HEK293T (cell line): ENCODE measurements at regions not wholly inside any gene's neighbourhood (a gene's known extent, or its start where the extent isn't known, plus 50 kb on each side); places are given as distances from the start of the nearest gene placed in this dataset.

Experiments
- CTCF ChIA-PET: fragments of 350-600 bp; formaldehyde crosslinking; extraction: SDS; loops from one replicate; lab custom pipeline; 2021; ENCODE audit warnings: antibody characterized with exemption, inconsistent platforms; lab: Yijun Ruan, JAX
- POLR2A ChIA-PET: fragments of 350-600 bp; formaldehyde crosslinking; extraction: SDS; loops from one replicate; lab custom pipeline; 2020; ENCODE audit warnings: antibody characterized with exemption, inconsistent platforms; lab: Yijun Ruan, JAX
- DNase-seq: peaks from one replicate; pipeline ENCODE4 v3.0.0; 2012; ENCODE audit warnings: mixed read lengths; ENCODE audit errors: extremely low spot score
- ARNT ChIP-seq: fragments of 450-650 bp; IDR thresholded peaks from 2 replicates; pipeline ENCODE4 v1.6.1; 2017; ENCODE audit warnings: mild to moderate bottlenecking
- BHLHE40 ChIP-seq: fragments of 450-650 bp; IDR thresholded peaks from 2 replicates; pipeline ENCODE4 v1.6.1; 2016; ENCODE audit warnings: mild to moderate bottlenecking, moderate library complexity, borderline replicate concordance
- CTBP1 ChIP-seq: fragments of 450-650 bp; IDR thresholded peaks from 2 replicates; pipeline ENCODE4 v1.6.1; 2016; ENCODE audit warnings: borderline replicate concordance
- ELF4 ChIP-seq: fragments of 450-650 bp; IDR thresholded peaks from 2 replicates; pipeline ENCODE4 v1.6.1; 2017; ENCODE audit warnings: antibody characterized with exemption
- FOXA1 ChIP-seq: fragments of 450-650 bp; IDR thresholded peaks from 2 replicates; pipeline ENCODE4 v1.6.1; 2016; ENCODE audit warnings: mild to moderate bottlenecking
- FOXK2 ChIP-seq: fragments of 450-650 bp; IDR thresholded peaks from 2 replicates; pipeline ENCODE4 v1.6.1; 2016; ENCODE audit warnings: mild to moderate bottlenecking
- FOXM1 ChIP-seq: fragments of 450-650 bp; IDR thresholded peaks from 2 replicates; pipeline ENCODE4 v1.6.1; 2017; ENCODE audit warnings: mild to moderate bottlenecking, borderline replicate concordance
- HDGF ChIP-seq: fragments of 450-650 bp; IDR thresholded peaks from 2 replicates; pipeline ENCODE4 v1.6.1; 2017; ENCODE audit warnings: antibody characterized with exemption, borderline replicate concordance
- L3MBTL2 ChIP-seq: fragments of 450-650 bp; conservative IDR thresholded peaks from 2 replicates; pipeline ENCODE4 v1.6.1; 2016; ENCODE audit warnings: mild to moderate bottlenecking
- LEF1 ChIP-seq: fragments of 450-650 bp; IDR thresholded peaks from 2 replicates; pipeline ENCODE4 v1.6.1; 2017; ENCODE audit warnings: mild to moderate bottlenecking, borderline replicate concordance
- NFRKB ChIP-seq: fragments of 450-650 bp; IDR thresholded peaks from 2 replicates; pipeline ENCODE4 v1.6.1; 2016; ENCODE audit warnings: mild to moderate bottlenecking, moderate library complexity
- SP1 ChIP-seq: fragments of 450-650 bp; IDR thresholded peaks from 2 replicates; pipeline ENCODE4 v1.6.1; 2017
- SUZ12 ChIP-seq: fragments of 450-650 bp; IDR thresholded peaks from 2 replicates; pipeline ENCODE4 v1.6.1; 2016; ENCODE audit warnings: mild to moderate bottlenecking
- TARDBP ChIP-seq: fragments of 450-650 bp; IDR thresholded peaks from 2 replicates; pipeline ENCODE4 v1.6.1; 2016
- ZNF384 ChIP-seq: fragments of 450-650 bp; IDR thresholded peaks from 2 replicates; pipeline ENCODE4 v1.6.1; 2016
- TF ChIP-seq, protein P1 (sequence below): fragments of 450-650 bp; IDR thresholded peaks from 2 replicates; pipeline ENCODE4 v1.6.1; 2016

DNA sequence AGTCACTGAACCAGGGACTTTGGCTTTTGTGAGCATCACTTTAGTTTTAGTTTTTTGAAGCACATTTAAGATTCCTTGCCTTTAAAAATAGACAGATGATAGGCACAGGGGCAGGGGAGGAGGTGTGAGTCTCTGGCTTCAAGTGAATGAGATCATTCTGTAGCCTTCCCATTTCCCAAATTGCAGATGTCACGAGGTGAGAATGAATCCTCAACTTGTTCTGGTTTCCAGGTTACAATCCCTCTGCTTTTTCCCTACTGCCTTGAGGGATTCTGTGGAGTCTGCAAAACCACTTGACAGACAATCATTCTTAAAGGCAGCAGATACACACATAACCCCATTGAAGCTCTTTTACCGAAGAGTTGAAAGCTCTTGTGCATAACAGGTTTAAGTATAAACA lies 332.4 kb downstream of the DMAC1 start:
- TF ChIP-seq, protein P1, sequence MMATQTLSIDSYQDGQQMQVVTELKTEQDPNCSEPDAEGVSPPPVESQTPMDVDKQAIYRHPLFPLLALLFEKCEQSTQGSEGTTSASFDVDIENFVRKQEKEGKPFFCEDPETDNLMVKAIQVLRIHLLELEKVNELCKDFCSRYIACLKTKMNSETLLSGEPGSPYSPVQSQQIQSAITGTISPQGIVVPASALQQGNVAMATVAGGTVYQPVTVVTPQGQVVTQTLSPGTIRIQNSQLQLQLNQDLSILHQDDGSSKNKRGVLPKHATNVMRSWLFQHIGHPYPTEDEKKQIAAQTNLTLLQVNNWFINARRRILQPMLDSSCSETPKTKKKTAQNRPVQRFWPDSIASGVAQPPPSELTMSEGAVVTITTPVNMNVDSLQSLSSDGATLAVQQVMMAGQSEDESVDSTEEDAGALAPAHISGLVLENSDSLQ = no peak
- TF ChIP-seq LEF1 (no peak), FOXK2 (no peak), TARDBP (no peak), SP1 (no peak), FOXA1 (no peak), ELF4 (no peak), NFRKB (no peak), CTBP1 (no peak), FOXM1 (no peak), ARNT (no peak), ZNF384 (no peak), L3MBTL2 (no peak), SUZ12 (no peak)
- CTCF ChIA-PET = no interaction called here
- no peak for DNase-seq
- POLR2A ChIA-PET = no interaction called here

DNA sequence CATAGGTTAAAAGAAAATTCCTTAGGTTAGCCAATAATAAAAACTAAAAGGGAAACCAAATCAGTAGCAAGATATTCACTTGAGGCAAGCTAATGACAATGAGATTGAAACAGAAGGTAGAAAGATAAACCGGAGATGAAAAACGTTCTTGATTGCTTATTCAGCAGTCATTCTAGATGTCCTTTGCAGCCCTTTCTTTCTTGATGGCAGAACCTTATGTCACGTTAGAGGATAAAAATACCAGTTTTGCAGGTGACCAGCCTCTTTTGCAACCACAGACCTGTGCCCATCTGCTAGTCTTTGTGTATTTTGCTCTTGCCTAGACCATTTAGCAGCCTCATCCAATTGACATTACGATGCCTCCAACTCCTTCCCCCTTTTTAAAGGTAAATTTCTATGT lies 337.8 kb downstream of the DMAC1 start:
- no peak for TF ChIP-seq ELF4
- TF ChIP-seq CTBP1 = no peak
- TF ChIP-seq LEF1 = no peak
- no peak for TF ChIP-seq FOXK2
- TF ChIP-seq NFRKB = no peak
- TF ChIP-seq ZNF384 = no peak
- TF ChIP-seq, protein P1 = no peak
- no peak for TF ChIP-seq TARDBP
- no peak for TF ChIP-seq SUZ12
- TF ChIP-seq FOXM1 = no peak
- TF ChIP-seq FOXA1 = no peak
- TF ChIP-seq SP1 = no peak
- TF ChIP-seq L3MBTL2 = no peak
- no peak for TF ChIP-seq HDGF
- TF ChIP-seq ARNT = no peak
- no peak for TF ChIP-seq BHLHE40
- DNase-seq = no peak
- CTCF ChIA-PET = no interaction called here
- POLR2A ChIA-PET = no interaction called here

DNA sequence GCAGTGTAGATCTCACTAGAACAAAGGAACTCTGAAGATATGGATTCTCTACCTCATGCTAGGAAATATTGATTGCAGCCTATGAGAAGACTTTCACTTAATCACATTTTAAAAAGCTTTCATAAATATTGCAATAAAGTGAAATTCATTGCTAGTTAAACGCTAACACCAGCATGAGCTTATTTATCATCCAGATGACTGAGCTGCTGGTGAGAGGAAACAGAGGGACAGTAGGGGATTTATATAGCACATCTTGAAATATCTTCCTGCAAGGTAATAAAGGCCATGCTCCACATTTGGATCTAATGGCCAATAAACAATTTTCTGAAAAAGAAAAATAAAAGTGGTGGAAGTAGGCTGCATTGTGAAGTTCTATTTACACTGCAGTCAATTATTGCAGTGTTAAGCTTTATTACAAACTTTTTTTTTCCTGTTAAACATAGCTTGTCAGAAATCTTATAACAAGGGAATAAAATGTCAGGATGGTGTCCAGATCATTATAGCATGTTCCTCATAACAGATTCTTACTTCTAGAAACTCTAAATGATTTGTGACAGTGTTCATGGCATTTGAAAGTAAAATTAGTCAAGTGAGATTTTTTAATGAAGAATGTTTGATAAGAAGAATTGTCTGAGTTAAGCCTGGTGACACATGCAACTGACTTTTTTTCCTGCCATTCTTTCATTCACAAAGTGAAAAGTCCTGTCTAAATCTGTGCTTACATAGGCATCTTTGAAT lies 342.6 kb downstream of the DMAC1 start:
- ChIA-PET CTCF (no interaction called here), POLR2A (no interaction called here)
- no peak for TF ChIP-seq HDGF
- DNase-seq = no peak

DNA sequence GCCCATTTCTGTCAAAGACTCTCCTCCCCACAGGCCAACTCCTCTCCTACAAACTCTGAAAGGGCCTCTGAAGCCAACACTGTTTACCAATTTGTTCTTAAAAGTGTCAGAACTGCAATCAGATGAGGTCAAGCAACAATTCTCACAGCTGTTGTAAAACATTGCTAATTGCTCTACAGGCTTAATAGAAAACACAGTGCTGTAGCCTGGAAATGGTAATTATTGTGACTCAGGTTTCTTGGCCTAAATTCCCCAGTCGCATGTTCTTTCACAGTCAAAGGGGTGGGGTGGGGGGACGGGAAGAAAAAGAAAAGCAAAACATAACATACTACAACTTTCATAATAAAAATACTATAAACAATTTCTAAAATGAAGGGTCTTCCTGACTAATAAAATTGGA lies 343.2 kb downstream of the DMAC1 start:
- ChIA-PET POLR2A (no interaction called here), CTCF (no interaction called here)
- no peak for DNase-seq
- TF ChIP-seq ZNF384 = no peak
- no peak for TF ChIP-seq SP1
- TF ChIP-seq NFRKB = no peak
- TF ChIP-seq FOXK2 = no peak
- no peak for TF ChIP-seq SUZ12
- TF ChIP-seq L3MBTL2 = no peak
- TF ChIP-seq, protein P1 = no peak
- no peak for TF ChIP-seq HDGF
- no peak for TF ChIP-seq BHLHE40
- no peak for TF ChIP-seq LEF1
- TF ChIP-seq ELF4 = no peak
- no peak for TF ChIP-seq FOXA1
- no peak for TF ChIP-seq FOXM1
- TF ChIP-seq ARNT = no peak
- TF ChIP-seq TARDBP = no peak
- TF ChIP-seq CTBP1 = no peak

DNA sequence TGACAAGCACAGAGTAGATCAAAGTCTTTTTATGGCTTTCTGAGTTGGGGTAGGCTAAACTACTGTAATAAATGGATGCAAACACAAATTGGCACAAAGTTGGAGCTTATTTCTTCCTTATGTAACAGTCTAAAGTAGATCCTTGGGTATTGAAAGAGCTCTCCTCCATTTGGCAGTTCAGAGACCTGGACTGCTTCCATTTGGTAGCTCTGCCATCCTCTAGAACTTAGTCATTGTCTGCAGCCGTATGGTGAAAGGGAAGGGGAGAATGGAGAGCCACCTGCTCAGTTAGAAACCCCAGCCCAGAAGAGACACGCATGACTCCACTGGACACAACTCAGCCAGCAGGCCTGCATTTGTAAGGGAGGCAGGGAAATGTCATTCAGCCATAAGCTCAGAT lies 345.0 kb downstream of the DMAC1 start:
- no peak for TF ChIP-seq BHLHE40
- TF ChIP-seq CTBP1 = no peak
- TF ChIP-seq LEF1 = no peak
- TF ChIP-seq HDGF = no peak
- TF ChIP-seq ARNT = no peak
- TF ChIP-seq, protein P1 = no peak
- TF ChIP-seq FOXK2 = no peak
- TF ChIP-seq SP1 = no peak
- no peak for TF ChIP-seq ZNF384
- TF ChIP-seq ELF4 = no peak
- TF ChIP-seq FOXA1 = no peak
- no peak for TF ChIP-seq TARDBP
- TF ChIP-seq L3MBTL2 = no peak
- TF ChIP-seq FOXM1 = no peak
- TF ChIP-seq NFRKB = no peak
- TF ChIP-seq SUZ12 = no peak
- no peak for DNase-seq
- ChIA-PET POLR2A (no interaction called here), CTCF (no interaction called here)

DNA sequence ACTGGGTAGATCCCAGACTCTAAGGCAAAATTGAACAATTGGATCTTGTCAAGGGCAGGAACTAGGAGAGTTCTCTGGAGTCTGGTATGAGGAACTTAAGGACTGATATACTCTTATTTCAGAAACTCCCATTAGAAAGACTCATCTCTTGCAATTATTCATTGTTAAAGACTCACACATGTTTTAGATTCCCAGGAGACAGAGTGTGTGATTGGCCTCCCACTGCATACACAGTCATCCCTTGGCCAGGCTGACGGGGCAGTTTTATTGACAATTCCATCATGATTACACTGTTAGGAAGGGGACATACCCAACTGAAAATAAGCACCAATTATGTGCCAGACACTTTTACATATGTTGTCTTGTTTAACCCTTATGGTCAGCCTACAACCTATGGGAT lies 347.2 kb downstream of the DMAC1 start:
- DNase-seq = no peak
- ChIA-PET POLR2A (no interaction called here), CTCF (no interaction called here)
- no peak for TF ChIP-seq SUZ12
